ENCODE measurements at regions not wholly inside any gene's neighbourhood (a gene's known extent, or its start where the extent isn't known, plus 50 kb on each side); places are given as distances from the start of the nearest gene placed in this dataset.

DNA sequence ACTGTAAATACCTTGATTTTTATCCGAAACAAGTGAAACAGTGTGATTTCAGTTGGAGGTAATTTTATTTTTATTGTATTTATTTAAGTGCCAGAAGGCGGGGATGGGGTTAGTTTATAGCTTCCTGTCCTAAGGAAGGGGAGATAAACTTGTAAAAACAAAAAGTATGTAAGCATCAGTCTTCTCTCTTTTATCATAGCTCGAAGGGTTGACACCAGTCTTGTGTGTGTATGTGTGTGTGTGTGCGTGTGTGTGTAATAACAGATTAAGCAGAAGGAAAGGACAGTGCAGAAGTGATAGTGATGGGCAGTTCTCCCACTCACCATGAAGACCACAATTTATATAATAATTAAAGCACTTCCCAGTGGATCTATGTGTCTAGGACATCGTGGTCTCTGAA lies 793.3 kb downstream of the PLCL1 start:
- Histone ChIP-seq H3K4me3 (no peak overlapping the region), H3K27ac (ENCODE audit: extremely low read depth, low read depth, low read length) (no peak overlapping the region), H3K9me1 (ENCODE audit: control insufficient read depth, insufficient read depth, low read length) (no peaks in the 10 kb centered on the region), H3K27me3 (ENCODE audit: control insufficient read depth in 2 of 2, insufficient read depth in 2 of 2, low read length in 2 of 2) (no peaks in the 10 kb centered on the region), H3K9ac (ENCODE audit: insufficient read depth in 1 of 2, low read depth in 2 of 2, low read length in 2 of 2) (no peak overlapping the region), H3K4me1 (replicated peaks in 1 of 2; ENCODE audit: control insufficient read depth in 2 of 2, insufficient read depth in 2 of 2, low read length in 2 of 2) (no peaks in the 10 kb centered on the region), H3K9me3 (replicated peaks; ENCODE audit: control insufficient read depth, insufficient read depth, low read depth, low read length) (no peaks in the 10 kb centered on the region), H3K36me3 (ENCODE audit: control insufficient read depth, insufficient read depth, low read length) (no peaks in the 10 kb centered on the region), H3K4me2 (ENCODE audit: insufficient read depth, low read length) (no peak overlapping the region), H2AFZ (ENCODE audit: low read depth, low read length) (no peak overlapping the region), H3K79me2 (ENCODE audit: control insufficient read depth, insufficient read depth, low read length) (no peaks in the 10 kb centered on the region), H4K20me1 (replicated peaks; ENCODE audit: control insufficient read depth, insufficient read depth, low read length) (no peaks in the 10 kb centered on the region)
- ATAC-seq (no peak), FAIRE-seq (no peak), DNase-seq (ENCODE audit: extremely low read depth in 1 of 4, low spot score in 3 of 4) (no peak)
- WGBS (ENCODE audit: insufficient coverage, low coverage, missing lambda C conversion rate) = 0% methylated on average over 5 of the region's 5 CpGs
- ChIA-PET POLR2A (no interaction called here), CTCF (ENCODE audit: low intra/inter-chr PET ratio) (no interaction called here)
- in situ Hi-C loops (cut with MboI) = no loop called here
- intact Hi-C loops (cut with micrococcal nuclease) = no loop called here
- no TSS peak for BruUV-seq (replicated peaks)
- TF ChIP-seq, protein P1, sequence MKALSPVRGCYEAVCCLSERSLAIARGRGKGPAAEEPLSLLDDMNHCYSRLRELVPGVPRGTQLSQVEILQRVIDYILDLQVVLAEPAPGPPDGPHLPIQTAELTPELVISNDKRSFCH (CRISPR knock-in tag; IDR thresholded peaks at IDR 0.05) = no peak
- TF ChIP-seq, protein P1 (tag; IDR thresholded peaks at IDR 0.05) = no peak
- TF ChIP-seq EGR1 (conservative IDR thresholded peaks at IDR 0.05) (no peak), PCBP1 (IDR thresholded peaks at IDR 0.05; ENCODE audit: low read depth, low read length, poor library complexity, severe bottlenecking) (no peak), ZBTB1 (CRISPR knock-in tag; IDR thresholded peaks at IDR 0.05; ENCODE audit: borderline replicate concordance, low read depth) (no peak), CXXC5 (CRISPR knock-in tag; IDR thresholded peaks at IDR 0.05) (no peak), RB1 (IDR thresholded peaks at IDR 0.05; ENCODE audit: low read depth) (no peak), HDAC2 (IDR thresholded peaks at IDR 0.05) (no peak), ZNF175 (CRISPR knock-in tag; IDR thresholded peaks at IDR 0.05; ENCODE audit: low read depth) (no peak), NR0B1 (IDR thresholded peaks at IDR 0.05; ENCODE audit: partially characterized antibody) (no peak), ZNF224 (CRISPR knock-in tag; IDR thresholded peaks at IDR 0.05) (no peak), ZNF639 (CRISPR knock-in tag; conservative IDR thresholded peaks at IDR 0.05 in 1 of 2, IDR thresholded peaks at IDR 0.05 in 1 of 2) (no peak), HDGF (IDR thresholded peaks at IDR 0.05) (no peak), MCM7 (IDR thresholded peaks at IDR 0.05) (no peak), SRF (CRISPR knock-in tag; IDR thresholded peaks at IDR 0.05) (no peak), PBX2 (CRISPR knock-in tag; IDR thresholded peaks at IDR 0.05; ENCODE audit: low read depth) (no peak), PBX2 (tag; conservative IDR thresholded peaks at IDR 0.05; ENCODE audit: low read depth) (no peak), TBP (optimal IDR thresholded peaks at IDR 0.05; ENCODE audit: low read depth, low read length) (no peak), KAT2B (IDR thresholded peaks at IDR 0.05; ENCODE audit: low read depth, low read length) (no peak), HSF4 (CRISPR knock-in tag; IDR thresholded peaks at IDR 0.05; ENCODE audit: borderline replicate concordance) (no peak)
